Peyer's patch (tissue), 4 donors: ENCODE measurements at regions not wholly inside any gene's neighbourhood (a gene's known extent, or its start where the extent isn't known, plus 50 kb on each side); places are given as distances from the start of the nearest gene placed in this dataset.
A peak's percentile ranks its signal among the peaks of the same experiment; 100 is the strongest.

ENCODE experiments used
- DNase-seq, 3 donors: peaks; one replicate each; pipeline ENCODE4 v3.0.0-alpha.2; 2017 to 2019
- H3K27ac ChIP-seq, 4 donors: fragments of 200-600 bp; sonication (generic); one replicate each; pipeline ENCODE4 v1.5.1; 2016 to 2019
- H3K27me3 ChIP-seq, 2 donors: fragments of 200-600 bp; sonication (generic); one replicate each; pipeline ENCODE4 v1.5.1; 2019
- H3K36me3 ChIP-seq, 3 donors: fragments of 200-600 bp; sonication (generic); one replicate each; pipeline ENCODE4 v1.5.1; 2016 to 2019
- H3K4me1 ChIP-seq, 4 donors: fragments of 200-600 bp; sonication (generic); one replicate each; pipeline ENCODE4 v1.5.1; 2016 to 2019
- H3K4me3 ChIP-seq, 4 donors: fragments of 200-600 bp; sonication (generic); 1 replicate in 3 of 4; 2 replicates in 1 of 4; pipeline ENCODE4 v1.5.1; 2016 to 2019; ENCODE audit warnings: mild to moderate bottlenecking in 1 of 4
- H3K9me3 ChIP-seq, 4 donors: fragments of 200-600 bp; sonication (generic); one replicate each; pipeline ENCODE4 v1.5.1; 2016 to 2019; ENCODE audit warnings: mild to moderate bottlenecking in 1 of 4
- CTCF ChIP-seq, 6 experiments: fragments of 450-650 bp in 4 of 6; fragments of 200-600 bp in 2 of 6; sonication (generic) in 1 of 6; IDR thresholded peaks; one replicate each; pipeline ENCODE4 v1.5.1; 2017 to 2019; ENCODE audit warnings: antibody characterized with exemption in 6 of 6, mild to moderate bottlenecking in 3 of 6, moderate library complexity in 1 of 6
- POLR2A ChIP-seq, 2 donors: fragments of 450-650 bp; IDR thresholded peaks; one replicate each; pipeline ENCODE4 v1.5.1; 2017; ENCODE audit warnings: antibody characterized with exemption in 2 of 2, mild to moderate bottlenecking in 2 of 2, moderate library complexity in 2 of 2

- no peak for TF ChIP-seq CTCF (IDR thresholded peaks at IDR 0.05)
- no peak for TF ChIP-seq POLR2A (IDR thresholded peaks at IDR 0.05)
- H3K4me3 ChIP-seq, result no peak overlapping the region
- no peak overlapping the region for H3K27ac ChIP-seq
- no peaks in the 10 kb centered on the region for H3K36me3 ChIP-seq
- no peaks in the 10 kb centered on the region for H3K4me1 ChIP-seq
- DNase-seq, result no peak
- no peaks in the 10 kb centered on the region for H3K9me3 ChIP-seq
- no peaks in the 10 kb centered on the region for H3K27me3 ChIP-seq
Observed at GRCh38 chr5:145708169-145708568, 127.0 kb downstream of the PRELID2 start.

GRCh38 chr5:145704724-145705123 is 130.4 kb downstream of the PRELID2 start:
- no peak overlapping the region for H3K27ac ChIP-seq
- H3K4me1 ChIP-seq, result no peaks in the 10 kb centered on the region
- no peak for DNase-seq
- no peaks in the 10 kb centered on the region for H3K27me3 ChIP-seq
- no peak overlapping the region for H3K4me3 ChIP-seq
- H3K36me3 ChIP-seq, result no peaks in the 10 kb centered on the region
- TF ChIP-seq POLR2A (IDR thresholded peaks at IDR 0.05) (no peak), CTCF (IDR thresholded peaks at IDR 0.05) (no peak)
- no peaks in the 10 kb centered on the region for H3K9me3 ChIP-seq

- no peaks in the 10 kb centered on the region for H3K27me3 ChIP-seq
- H3K9me3 ChIP-seq, result no peaks in the 10 kb centered on the region
- no peaks in the 10 kb centered on the region for H3K4me1 ChIP-seq
- no peak overlapping the region for H3K27ac ChIP-seq
- no peaks in the 10 kb centered on the region for H3K36me3 ChIP-seq
- H3K4me3 ChIP-seq, result no peak overlapping the region
- DNase-seq, result no peak
- TF ChIP-seq POLR2A (IDR thresholded peaks at IDR 0.05), result no peak
- no peak for TF ChIP-seq CTCF (IDR thresholded peaks at IDR 0.05)
Observed at GRCh38 chr5:145703856-145704255, 131.3 kb downstream of the PRELID2 start.

- TF ChIP-seq POLR2A (IDR thresholded peaks at IDR 0.05) (no peak), CTCF (IDR thresholded peaks at IDR 0.05) (peak in 2 of 6 experiments; percentile 11 to 24)
- H3K27ac ChIP-seq, result no peak overlapping the region
- no peak overlapping the region for H3K4me3 ChIP-seq
- no peaks in the 10 kb centered on the region for H3K27me3 ChIP-seq
- no peaks in the 10 kb centered on the region for H3K9me3 ChIP-seq
- no peaks in the 10 kb centered on the region for H3K36me3 ChIP-seq
- H3K4me1 ChIP-seq, result no peaks in the 10 kb centered on the region
- no peak for DNase-seq
Observed at GRCh38 chr5:145701404-145701803, 133.7 kb downstream of the PRELID2 start.

GRCh38 chr5:145699846-145700245 is 135.3 kb downstream of the PRELID2 start:
- Histone ChIP-seq H3K27me3 (no peaks in the 10 kb centered on the region), H3K4me3 (no peak overlapping the region), H3K36me3 (no peaks in the 10 kb centered on the region), H3K4me1 (no peaks in the 10 kb centered on the region), H3K27ac (no peak overlapping the region), H3K9me3 (no peaks in the 10 kb centered on the region)
- DNase-seq, result no peak
- TF ChIP-seq CTCF (IDR thresholded peaks at IDR 0.05), result no peak
- no peak for TF ChIP-seq POLR2A (IDR thresholded peaks at IDR 0.05)
